Epithelial cell of proximal tubule (primary cell): ENCODE measurements at regions not wholly inside any gene's neighbourhood (a gene's known extent, or its start where the extent isn't known, plus 50 kb on each side); places are given as distances from the start of the nearest gene placed in this dataset.

ENCODE experiments used
- DNase-seq: peaks from one replicate; pipeline ENCODE4 v3.0.0-alpha.2; 2011; ENCODE audit warnings: low read depth
- H3K4me3 ChIP-seq: 2 replicates; pipeline ENCODE4 v1.5.1; 2011; ENCODE audit warnings: low read depth, mild to moderate bottlenecking, low read length
- CTCF ChIP-seq: conservative IDR thresholded peaks from 2 replicates; pipeline ENCODE4 v1.5.1; 2012; ENCODE audit warnings: low read depth, mild to moderate bottlenecking, low read length

- TF ChIP-seq CTCF = no peak
- no peak for DNase-seq
- H3K4me3 ChIP-seq = no peak overlapping the region
These were observed 239.9 kb downstream of the ZNF516 start for GRCh38 chr18:76255070-76255683.

GRCh38 chr18:76252880-76253279, 242.2 kb downstream of the ZNF516 start:
- H3K4me3 ChIP-seq = no peak overlapping the region
- DNase-seq = no peak
- peak; percentile 79 for TF ChIP-seq CTCF

GRCh38 chr18:76252139-76252538, 242.9 kb downstream of the ZNF516 start:
- TF ChIP-seq CTCF = no peak
- no peak overlapping the region for H3K4me3 ChIP-seq

GRCh38 chr18:76251691-76252090, 243.4 kb downstream of the ZNF516 start:
- no peak overlapping the region for H3K4me3 ChIP-seq
- DNase-seq = no peak
- TF ChIP-seq CTCF = no peak

More at GRCh38 chr18:76252139-76252538, 242.9 kb downstream of the ZNF516 start:
- no peak for DNase-seq

- DNase-seq = no peak
- H3K4me3 ChIP-seq = no peak overlapping the region
- TF ChIP-seq CTCF = no peak
These were observed 248.5 kb downstream of the ZNF516 start for GRCh38 chr18:76246590-76246989.

- DNase-seq = no peak
- TF ChIP-seq CTCF = no peak
- no peak overlapping the region for H3K4me3 ChIP-seq
These were observed 260.4 kb downstream of the ZNF516 start for GRCh38 chr18:76234676-76235060.
